ENCODE measurements at regions not wholly inside any gene's neighbourhood (a gene's known extent, or its start where the extent isn't known, plus 50 kb on each side); places are given as distances from the start of the nearest gene placed in this dataset.

DNA sequence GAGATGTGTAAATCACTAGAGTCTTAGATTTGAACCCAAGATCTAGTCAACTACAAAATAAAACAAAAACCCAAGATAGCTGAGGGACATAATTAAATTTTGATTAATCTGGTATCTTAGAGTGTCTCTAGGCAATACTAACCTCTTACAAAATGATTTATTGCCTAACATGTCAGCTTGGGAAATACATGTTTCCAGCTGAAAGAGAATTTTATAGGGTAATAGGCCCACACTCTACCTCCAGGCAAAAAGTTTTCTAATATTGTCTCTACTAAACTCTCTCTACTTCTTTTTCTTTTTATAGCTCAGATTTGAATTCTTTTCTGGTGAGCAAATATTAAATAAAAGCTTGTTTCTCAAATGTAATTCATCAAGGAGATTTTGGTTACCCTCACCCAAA lies 263.2 kb downstream of the IL15 start:
- Mint-ChIP-seq H3K4me1 (peaks cover 44% of the 10 kb centered on the region), H3K4me3 (no peak overlapping the region), H3K27ac (peak overlapping the region; percentile 90), H3K27me3 (ENCODE audit: low read depth) (no peaks in the 10 kb centered on the region), H3K36me3 (peaks cover 2% of the 10 kb centered on the region), H3K9me3 (peaks cover 4% of the 10 kb centered on the region)
- no peak for DNase-seq (ENCODE audit: low spot score in 2 of 2, unreplicated experiment in 2 of 2)
- TF ChIP-seq, protein P1, sequence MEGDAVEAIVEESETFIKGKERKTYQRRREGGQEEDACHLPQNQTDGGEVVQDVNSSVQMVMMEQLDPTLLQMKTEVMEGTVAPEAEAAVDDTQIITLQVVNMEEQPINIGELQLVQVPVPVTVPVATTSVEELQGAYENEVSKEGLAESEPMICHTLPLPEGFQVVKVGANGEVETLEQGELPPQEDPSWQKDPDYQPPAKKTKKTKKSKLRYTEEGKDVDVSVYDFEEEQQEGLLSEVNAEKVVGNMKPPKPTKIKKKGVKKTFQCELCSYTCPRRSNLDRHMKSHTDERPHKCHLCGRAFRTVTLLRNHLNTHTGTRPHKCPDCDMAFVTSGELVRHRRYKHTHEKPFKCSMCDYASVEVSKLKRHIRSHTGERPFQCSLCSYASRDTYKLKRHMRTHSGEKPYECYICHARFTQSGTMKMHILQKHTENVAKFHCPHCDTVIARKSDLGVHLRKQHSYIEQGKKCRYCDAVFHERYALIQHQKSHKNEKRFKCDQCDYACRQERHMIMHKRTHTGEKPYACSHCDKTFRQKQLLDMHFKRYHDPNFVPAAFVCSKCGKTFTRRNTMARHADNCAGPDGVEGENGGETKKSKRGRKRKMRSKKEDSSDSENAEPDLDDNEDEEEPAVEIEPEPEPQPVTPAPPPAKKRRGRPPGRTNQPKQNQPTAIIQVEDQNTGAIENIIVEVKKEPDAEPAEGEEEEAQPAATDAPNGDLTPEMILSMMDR (IDR thresholded peaks at IDR 0.05; ENCODE audit: unreplicated experiment), result no peak

DNA sequence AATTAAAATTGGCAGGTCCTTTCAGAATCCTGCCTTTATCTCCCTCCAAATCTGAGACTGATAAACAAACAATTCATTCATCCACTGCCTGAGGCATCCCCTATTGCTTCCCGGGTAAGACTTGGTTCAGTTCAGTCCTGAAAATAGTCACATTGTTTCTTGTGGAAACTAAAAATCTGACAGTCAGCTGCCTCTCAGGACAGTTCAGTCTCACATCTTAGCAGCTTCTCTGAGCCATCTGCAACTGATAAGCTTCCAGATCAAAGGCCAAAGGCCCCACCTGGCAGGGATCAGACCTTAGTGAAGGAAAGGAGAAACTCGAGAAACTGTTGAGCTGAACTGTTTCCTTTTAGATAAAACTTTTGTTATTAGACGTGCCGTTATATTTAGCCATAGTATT lies 264.5 kb downstream of the IL15 start:
- Mint-ChIP-seq H3K4me1 (peaks cover 44% of the 10 kb centered on the region), H3K4me3 (no peak overlapping the region), H3K9me3 (peaks cover 4% of the 10 kb centered on the region), H3K36me3 (peaks cover 2% of the 10 kb centered on the region), H3K27ac (peak overlapping the region; percentile 90), H3K27me3 (ENCODE audit: low read depth) (no peaks in the 10 kb centered on the region)
- DNase-seq (ENCODE audit: low spot score in 2 of 2, unreplicated experiment in 2 of 2), result no peak
- TF ChIP-seq, protein P1 (IDR thresholded peaks at IDR 0.05; ENCODE audit: unreplicated experiment), result no peak

DNA sequence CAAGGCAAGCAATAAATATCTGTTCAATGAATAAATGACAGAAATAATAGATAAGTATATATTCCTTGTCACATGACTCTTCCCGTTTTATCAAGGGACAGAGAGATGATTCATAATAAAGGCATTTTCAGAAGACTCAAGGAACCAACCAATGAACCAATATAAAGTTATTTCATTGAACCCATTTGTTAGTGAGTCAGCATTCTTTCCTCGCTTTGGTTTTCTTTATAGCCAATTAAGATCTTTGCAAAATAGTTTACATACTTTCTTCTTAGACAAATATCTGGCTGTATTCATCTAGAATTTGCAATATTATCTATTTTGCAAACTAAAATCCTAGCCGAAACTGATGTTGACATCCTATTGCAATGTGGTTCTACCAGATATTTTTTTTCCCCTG lies 269.4 kb downstream of the IL15 start:
- Mint-ChIP-seq H3K27me3 (ENCODE audit: low read depth) (no peaks in the 10 kb centered on the region), H3K27ac (peak overlapping the region; percentile 80), H3K4me3 (no peak overlapping the region), H3K4me1 (peaks cover 26% of the 10 kb centered on the region), H3K36me3 (peaks cover 6% of the 10 kb centered on the region), H3K9me3 (peaks cover 4% of the 10 kb centered on the region)
- DNase-seq (ENCODE audit: low spot score in 2 of 2, unreplicated experiment in 2 of 2), result no peak
- TF ChIP-seq, protein P1 (IDR thresholded peaks at IDR 0.05; ENCODE audit: unreplicated experiment), result no peak

DNA sequence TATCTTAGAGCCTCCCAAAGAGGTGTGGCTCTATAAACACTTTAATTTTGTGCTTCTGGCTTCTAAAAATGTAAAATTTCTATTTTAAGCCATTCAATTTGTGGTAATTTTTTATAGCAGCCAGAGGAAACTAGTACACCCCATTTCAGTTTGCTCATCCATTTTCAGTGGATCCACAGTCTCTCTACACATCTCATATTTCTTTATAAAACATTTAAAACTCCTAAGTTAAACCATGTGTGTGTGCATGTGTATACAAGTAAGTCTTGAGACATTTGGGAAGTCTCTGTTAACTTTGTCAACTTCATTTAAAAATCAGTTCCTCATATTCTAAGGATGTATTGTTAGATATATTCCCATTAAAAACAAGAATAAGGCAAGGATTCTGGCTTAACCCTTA lies 273.2 kb downstream of the IL15 start:
- H3K27ac Mint-ChIP-seq, result no peak overlapping the region
- no peak for DNase-seq (ENCODE audit: low spot score in 2 of 2, unreplicated experiment in 2 of 2)
- no peaks in the 10 kb centered on the region for H3K9me3 Mint-ChIP-seq
- no peak overlapping the region for H3K4me3 Mint-ChIP-seq
- H3K27me3 Mint-ChIP-seq (ENCODE audit: low read depth), result no peaks in the 10 kb centered on the region
- peaks cover 3% of the 10 kb centered on the region for H3K36me3 Mint-ChIP-seq
- TF ChIP-seq, protein P1 (IDR thresholded peaks at IDR 0.05; ENCODE audit: unreplicated experiment), result no peak
- peaks cover 43% of the 10 kb centered on the region for H3K4me1 Mint-ChIP-seq

DNA sequence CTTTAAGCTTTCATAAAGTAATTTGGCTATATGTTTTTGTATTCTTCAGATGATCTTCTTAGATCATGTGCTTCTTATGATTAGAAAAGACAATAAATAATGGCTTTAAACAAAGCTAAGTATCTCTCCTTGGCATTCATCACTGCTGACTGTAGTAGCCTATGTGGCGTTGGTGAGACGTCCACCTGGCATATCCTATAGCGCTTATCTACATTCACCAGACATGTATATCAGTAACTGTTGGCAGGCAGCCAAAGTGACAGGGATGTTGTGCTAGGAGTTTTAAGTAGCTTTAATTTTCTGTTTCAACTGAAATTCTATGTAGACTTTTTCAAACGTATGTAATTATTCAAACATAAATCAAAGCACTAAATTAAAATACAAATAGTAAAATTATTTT lies 276.4 kb downstream of the IL15 start:
- peak; percentile 41 to 43 for DNase-seq (ENCODE audit: low spot score in 2 of 2, unreplicated experiment in 2 of 2)
- peaks cover 43% of the 10 kb centered on the region for H3K4me1 Mint-ChIP-seq
- no peak overlapping the region for H3K4me3 Mint-ChIP-seq
- TF ChIP-seq, protein P1 (IDR thresholded peaks at IDR 0.05; ENCODE audit: unreplicated experiment), result no peak
- no peaks in the 10 kb centered on the region for H3K9me3 Mint-ChIP-seq
- H3K36me3 Mint-ChIP-seq, result peaks cover 3% of the 10 kb centered on the region
- H3K27ac Mint-ChIP-seq, result peak overlapping the region; percentile 68
- H3K27me3 Mint-ChIP-seq (ENCODE audit: low read depth), result no peaks in the 10 kb centered on the region

DNA sequence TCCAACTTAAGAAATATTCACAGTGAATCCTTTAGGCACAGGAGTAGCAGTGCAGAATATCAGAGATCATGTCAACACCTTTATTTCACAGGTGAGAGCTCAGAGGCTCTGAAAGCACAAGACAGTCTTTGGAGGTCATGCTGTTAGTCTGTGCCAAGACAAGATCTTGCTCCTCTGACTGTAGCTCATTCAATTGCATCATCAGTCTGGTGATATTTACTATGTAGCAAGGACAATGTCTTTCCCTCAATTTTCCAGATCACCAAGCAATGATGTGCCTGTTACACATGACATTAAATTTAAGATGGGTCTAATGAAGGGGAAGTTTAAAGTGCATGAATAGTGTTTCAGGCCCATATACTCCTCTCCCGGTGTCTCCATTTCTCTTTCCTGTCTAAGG lies 277.5 kb downstream of the IL15 start:
- DNase-seq (ENCODE audit: low spot score in 2 of 2, unreplicated experiment in 2 of 2), result no peak

More for the DNA sequence above, 277.5 kb downstream of the IL15 start:
- TF ChIP-seq, protein P1 (IDR thresholded peaks at IDR 0.05; ENCODE audit: unreplicated experiment), result no peak
- Mint-ChIP-seq H3K27ac (peak overlapping the region; percentile 82), H3K4me3 (no peak overlapping the region), H3K9me3 (peaks cover 5% of the 10 kb centered on the region), H3K36me3 (peaks cover 2% of the 10 kb centered on the region), H3K27me3 (ENCODE audit: low read depth) (no peaks in the 10 kb centered on the region), H3K4me1 (peaks cover 43% of the 10 kb centered on the region)

All from mesothelial cell of epicardium (in vitro differentiated cells).